ENCODE measurements at regions not wholly inside any gene's neighbourhood (a gene's known extent, or its start where the extent isn't known, plus 50 kb on each side); places are given as distances from the start of the nearest gene placed in this dataset.

DNA sequence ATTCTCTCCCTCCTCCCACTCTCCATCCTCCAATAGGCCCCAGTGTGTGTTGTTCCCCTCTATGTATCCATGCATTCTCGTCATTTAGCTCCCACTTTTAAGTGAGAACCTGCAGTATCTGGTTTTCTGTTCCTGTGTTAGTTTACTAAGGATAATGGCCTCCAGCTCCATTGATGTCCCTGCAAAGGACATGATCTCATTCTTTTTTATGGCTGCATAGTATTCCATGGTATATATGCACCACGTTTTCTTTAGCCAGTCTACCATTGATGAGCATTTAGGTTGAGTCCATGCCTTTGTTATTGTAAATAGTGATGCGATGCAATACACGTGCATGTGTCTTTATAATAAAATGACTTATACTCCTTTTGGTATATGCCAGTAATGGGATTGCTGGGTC lies 100.3 kb upstream of the USP9X start:
- WGBS (ENCODE audit: low lambda C conversion rate) = 72% methylated on average over 4 of the region's 4 CpGs
- Histone ChIP-seq H3K4me2 (no peak overlapping the region), H4K20me1 (ENCODE audit: insufficient read depth) (no peaks in the 10 kb centered on the region), H3K4me1 (ENCODE audit: control insufficient read depth in 1 of 2, insufficient read depth in 2 of 2, low read depth in 1 of 2, low read length in 1 of 2) (no peaks in the 10 kb centered on the region), H3K79me2 (ENCODE audit: insufficient read depth) (no peaks in the 10 kb centered on the region), H3F3A (replicated peaks; ENCODE audit: insufficient read depth) (no peaks in the 10 kb centered on the region), H3K27me3 (ENCODE audit: insufficient read depth) (no peaks in the 10 kb centered on the region), H3K36me3 (replicated peaks in 1 of 2; ENCODE audit: control insufficient read depth in 1 of 2, insufficient read depth in 2 of 2, low read length in 1 of 2) (no peaks in the 10 kb centered on the region), H3K9me2 (no peaks in the 10 kb centered on the region), H3K4me3 (ENCODE audit: low read depth in 2 of 2, low read length in 1 of 2) (no peak overlapping the region), H2AFZ (ENCODE audit: low read depth) (no peak overlapping the region), H3K27ac (ENCODE audit: low read depth in 2 of 2, low read length in 1 of 2) (no peak overlapping the region), H3K9ac (no peak overlapping the region), H3K9me3 (no peaks in the 10 kb centered on the region)
- no peak for TF ChIP-seq RCOR1 (IDR thresholded peaks at IDR 0.05; ENCODE audit: low read length)
- TF ChIP-seq, protein P1, sequence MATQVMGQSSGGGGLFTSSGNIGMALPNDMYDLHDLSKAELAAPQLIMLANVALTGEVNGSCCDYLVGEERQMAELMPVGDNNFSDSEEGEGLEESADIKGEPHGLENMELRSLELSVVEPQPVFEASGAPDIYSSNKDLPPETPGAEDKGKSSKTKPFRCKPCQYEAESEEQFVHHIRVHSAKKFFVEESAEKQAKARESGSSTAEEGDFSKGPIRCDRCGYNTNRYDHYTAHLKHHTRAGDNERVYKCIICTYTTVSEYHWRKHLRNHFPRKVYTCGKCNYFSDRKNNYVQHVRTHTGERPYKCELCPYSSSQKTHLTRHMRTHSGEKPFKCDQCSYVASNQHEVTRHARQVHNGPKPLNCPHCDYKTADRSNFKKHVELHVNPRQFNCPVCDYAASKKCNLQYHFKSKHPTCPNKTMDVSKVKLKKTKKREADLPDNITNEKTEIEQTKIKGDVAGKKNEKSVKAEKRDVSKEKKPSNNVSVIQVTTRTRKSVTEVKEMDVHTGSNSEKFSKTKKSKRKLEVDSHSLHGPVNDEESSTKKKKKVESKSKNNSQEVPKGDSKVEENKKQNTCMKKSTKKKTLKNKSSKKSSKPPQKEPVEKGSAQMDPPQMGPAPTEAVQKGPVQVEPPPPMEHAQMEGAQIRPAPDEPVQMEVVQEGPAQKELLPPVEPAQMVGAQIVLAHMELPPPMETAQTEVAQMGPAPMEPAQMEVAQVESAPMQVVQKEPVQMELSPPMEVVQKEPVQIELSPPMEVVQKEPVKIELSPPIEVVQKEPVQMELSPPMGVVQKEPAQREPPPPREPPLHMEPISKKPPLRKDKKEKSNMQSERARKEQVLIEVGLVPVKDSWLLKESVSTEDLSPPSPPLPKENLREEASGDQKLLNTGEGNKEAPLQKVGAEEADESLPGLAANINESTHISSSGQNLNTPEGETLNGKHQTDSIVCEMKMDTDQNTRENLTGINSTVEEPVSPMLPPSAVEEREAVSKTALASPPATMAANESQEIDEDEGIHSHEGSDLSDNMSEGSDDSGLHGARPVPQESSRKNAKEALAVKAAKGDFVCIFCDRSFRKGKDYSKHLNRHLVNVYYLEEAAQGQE (IDR thresholded peaks at IDR 0.05; ENCODE audit: low read depth, low read length) = no peak
- DNase-seq = no peak
- CTCF ChIA-PET = no interaction called here
- POLR2A ChIA-PET = no interaction called here

DNA sequence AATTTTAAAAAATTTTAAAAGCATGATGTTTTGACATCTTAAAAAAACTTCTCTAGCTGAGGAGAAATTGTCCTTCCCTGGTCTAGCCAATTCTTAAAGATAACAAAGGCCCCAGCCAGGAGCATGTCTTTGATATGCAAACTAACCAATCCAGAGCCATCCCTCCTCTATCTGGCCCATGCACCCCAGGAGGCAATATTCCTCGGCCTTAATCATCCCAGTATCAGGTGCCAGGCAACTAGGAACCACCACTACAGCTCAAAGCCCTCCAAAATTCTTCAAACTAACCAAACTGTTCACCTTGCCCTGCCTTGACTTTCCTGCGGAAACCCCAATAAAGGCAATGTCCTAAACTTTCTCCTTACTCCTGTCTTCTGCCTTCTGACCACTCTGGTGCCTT lies 97.8 kb upstream of the USP9X start:
- Histone ChIP-seq H3K9me3 (no peaks in the 10 kb centered on the region), H3K79me2 (ENCODE audit: insufficient read depth) (no peaks in the 10 kb centered on the region), H3K9ac (no peak overlapping the region), H4K20me1 (ENCODE audit: insufficient read depth) (no peaks in the 10 kb centered on the region), H2AFZ (ENCODE audit: low read depth) (no peak overlapping the region), H3K27me3 (ENCODE audit: insufficient read depth) (no peaks in the 10 kb centered on the region), H3K4me3 (ENCODE audit: low read depth in 2 of 2, low read length in 1 of 2) (no peak overlapping the region), H3K4me2 (no peak overlapping the region), H3K36me3 (replicated peaks in 1 of 2; ENCODE audit: control insufficient read depth in 1 of 2, insufficient read depth in 2 of 2, low read length in 1 of 2) (no peaks in the 10 kb centered on the region), H3K9me2 (no peaks in the 10 kb centered on the region), H3K27ac (ENCODE audit: low read depth in 2 of 2, low read length in 1 of 2) (no peak overlapping the region), H3K4me1 (ENCODE audit: control insufficient read depth in 1 of 2, insufficient read depth in 2 of 2, low read depth in 1 of 2, low read length in 1 of 2) (no peaks in the 10 kb centered on the region), H3F3A (replicated peaks; ENCODE audit: insufficient read depth) (no peaks in the 10 kb centered on the region)
- TF ChIP-seq FOSL2 (IDR thresholded peaks at IDR 0.05; ENCODE audit: borderline replicate concordance, low read depth) (no peak), NFIC (IDR thresholded peaks at IDR 0.05; ENCODE audit: borderline replicate concordance) (no peak), RCOR1 (IDR thresholded peaks at IDR 0.05; ENCODE audit: low read length) (no peak), SMC3 (IDR thresholded peaks at IDR 0.05; ENCODE audit: low read depth, low read length) (no peak), JUND (IDR thresholded peaks at IDR 0.05) (no peak), ELF1 (IDR thresholded peaks at IDR 0.05) (no peak), CHD2 (IDR thresholded peaks at IDR 0.05; ENCODE audit: low read length, partially characterized antibody) (no peak), TEAD4 (IDR thresholded peaks at IDR 0.05; ENCODE audit: borderline replicate concordance, insufficient read depth) (no peak), TCF12 (IDR thresholded peaks at IDR 0.05) (no peak), GABPA (IDR thresholded peaks at IDR 0.05; ENCODE audit: low read depth) (no peak), POLR2AphosphoS5 (IDR thresholded peaks at IDR 0.05; ENCODE audit: low read depth, low read length) (no peak), EP300 (IDR thresholded peaks at IDR 0.05; ENCODE audit: borderline replicate concordance in 1 of 2, low read depth in 1 of 2, low read length in 1 of 2) (no peak), RAD21 (IDR thresholded peaks at IDR 0.05; ENCODE audit: low read length) (no peak), MXI1 (IDR thresholded peaks at IDR 0.05; ENCODE audit: low read depth, low read length) (no peak), TAF1 (IDR thresholded peaks at IDR 0.05; ENCODE audit: borderline replicate concordance, low read depth, low read length) (no peak)
- TF ChIP-seq, protein P2, sequence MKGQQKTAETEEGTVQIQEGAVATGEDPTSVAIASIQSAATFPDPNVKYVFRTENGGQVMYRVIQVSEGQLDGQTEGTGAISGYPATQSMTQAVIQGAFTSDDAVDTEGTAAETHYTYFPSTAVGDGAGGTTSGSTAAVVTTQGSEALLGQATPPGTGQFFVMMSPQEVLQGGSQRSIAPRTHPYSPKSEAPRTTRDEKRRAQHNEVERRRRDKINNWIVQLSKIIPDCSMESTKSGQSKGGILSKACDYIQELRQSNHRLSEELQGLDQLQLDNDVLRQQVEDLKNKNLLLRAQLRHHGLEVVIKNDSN (IDR thresholded peaks at IDR 0.05; ENCODE audit: borderline replicate concordance, low read depth) = no peak
- TF ChIP-seq, protein P3, sequence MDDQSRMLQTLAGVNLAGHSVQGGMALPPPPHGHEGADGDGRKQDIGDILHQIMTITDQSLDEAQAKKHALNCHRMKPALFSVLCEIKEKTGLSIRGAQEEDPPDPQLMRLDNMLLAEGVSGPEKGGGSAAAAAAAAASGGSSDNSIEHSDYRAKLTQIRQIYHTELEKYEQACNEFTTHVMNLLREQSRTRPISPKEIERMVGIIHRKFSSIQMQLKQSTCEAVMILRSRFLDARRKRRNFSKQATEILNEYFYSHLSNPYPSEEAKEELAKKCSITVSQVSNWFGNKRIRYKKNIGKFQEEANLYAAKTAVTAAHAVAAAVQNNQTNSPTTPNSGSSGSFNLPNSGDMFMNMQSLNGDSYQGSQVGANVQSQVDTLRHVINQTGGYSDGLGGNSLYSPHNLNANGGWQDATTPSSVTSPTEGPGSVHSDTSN (IDR thresholded peaks at IDR 0.05) = no peak
- TF ChIP-seq, protein P4, sequence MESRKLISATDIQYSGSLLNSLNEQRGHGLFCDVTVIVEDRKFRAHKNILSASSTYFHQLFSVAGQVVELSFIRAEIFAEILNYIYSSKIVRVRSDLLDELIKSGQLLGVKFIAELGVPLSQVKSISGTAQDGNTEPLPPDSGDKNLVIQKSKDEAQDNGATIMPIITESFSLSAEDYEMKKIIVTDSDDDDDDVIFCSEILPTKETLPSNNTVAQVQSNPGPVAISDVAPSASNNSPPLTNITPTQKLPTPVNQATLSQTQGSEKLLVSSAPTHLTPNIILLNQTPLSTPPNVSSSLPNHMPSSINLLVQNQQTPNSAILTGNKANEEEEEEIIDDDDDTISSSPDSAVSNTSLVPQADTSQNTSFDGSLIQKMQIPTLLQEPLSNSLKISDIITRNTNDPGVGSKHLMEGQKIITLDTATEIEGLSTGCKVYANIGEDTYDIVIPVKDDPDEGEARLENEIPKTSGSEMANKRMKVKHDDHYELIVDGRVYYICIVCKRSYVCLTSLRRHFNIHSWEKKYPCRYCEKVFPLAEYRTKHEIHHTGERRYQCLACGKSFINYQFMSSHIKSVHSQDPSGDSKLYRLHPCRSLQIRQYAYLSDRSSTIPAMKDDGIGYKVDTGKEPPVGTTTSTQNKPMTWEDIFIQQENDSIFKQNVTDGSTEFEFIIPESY (IDR thresholded peaks at IDR 0.05; ENCODE audit: borderline replicate concordance, low read depth) = no peak
- TF ChIP-seq, protein P5, sequence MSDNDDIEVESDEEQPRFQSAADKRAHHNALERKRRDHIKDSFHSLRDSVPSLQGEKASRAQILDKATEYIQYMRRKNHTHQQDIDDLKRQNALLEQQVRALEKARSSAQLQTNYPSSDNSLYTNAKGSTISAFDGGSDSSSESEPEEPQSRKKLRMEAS (IDR thresholded peaks at IDR 0.05; ENCODE audit: low read depth) = no peak
- no peak for DNase-seq
- ChIA-PET CTCF (no interaction called here), POLR2A (no interaction called here)
- WGBS (ENCODE audit: low lambda C conversion rate) = 43% methylated on average over 2 of the region's 2 CpGs
